Medulla oblongata (tissue), 1 donor: ENCODE measurements at regions not wholly inside any gene's neighbourhood (a gene's known extent, or its start where the extent isn't known, plus 50 kb on each side); places are given as distances from the start of the nearest gene placed in this dataset.
A peak's percentile ranks its signal among the peaks of the same experiment; 100 is the strongest.

Experiments used
- DNase-seq: peaks from one replicate; pipeline ENCODE4 v3.0.0-alpha.2; 2015; ENCODE audit errors: extremely low spot score

GRCh38 chr12:75606151-75606550, 94.7 kb upstream of the KRR1 start:
- peak; percentile 32 for DNase-seq

DNA sequence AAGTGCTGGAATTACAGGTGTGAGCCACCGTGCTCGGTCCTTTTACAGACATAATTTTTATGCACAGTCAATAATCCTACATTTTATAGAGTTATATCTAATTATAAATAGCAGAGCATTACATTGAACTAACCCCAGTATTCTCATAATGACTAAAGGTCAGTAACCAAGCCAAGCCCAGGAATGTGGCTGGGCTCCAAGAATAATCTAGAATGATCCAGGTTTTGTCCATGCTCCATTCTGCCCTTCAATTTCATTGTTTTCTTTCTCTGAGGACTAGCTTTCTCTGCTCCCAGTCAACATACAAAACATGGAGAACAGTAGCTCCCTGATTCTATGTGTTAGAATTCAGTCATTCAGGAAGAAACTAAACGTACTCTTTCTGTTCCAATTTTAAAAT, 92.1 kb upstream of the KRR1 start:
- DNase-seq, result no peak

DNA sequence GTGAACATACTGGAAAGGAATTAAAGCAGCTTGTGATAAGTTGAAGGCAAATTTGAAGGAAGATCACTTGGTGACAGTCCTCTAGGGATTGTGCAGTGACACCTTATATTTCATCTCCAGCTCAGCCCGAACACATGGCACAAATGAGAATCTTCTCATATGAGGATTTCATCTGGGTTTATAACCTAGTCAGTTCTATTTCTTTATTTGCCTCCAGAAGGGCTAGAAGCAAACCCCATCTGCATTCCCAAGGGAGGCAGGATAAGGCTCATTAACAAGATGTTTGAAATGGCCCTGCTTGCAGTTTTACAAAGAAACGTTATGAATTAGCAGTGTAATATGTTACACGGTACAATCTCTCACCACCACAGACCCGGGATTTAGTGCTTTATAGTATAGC, 90.7 kb upstream of the KRR1 start:
- DNase-seq, result no peak

DNA sequence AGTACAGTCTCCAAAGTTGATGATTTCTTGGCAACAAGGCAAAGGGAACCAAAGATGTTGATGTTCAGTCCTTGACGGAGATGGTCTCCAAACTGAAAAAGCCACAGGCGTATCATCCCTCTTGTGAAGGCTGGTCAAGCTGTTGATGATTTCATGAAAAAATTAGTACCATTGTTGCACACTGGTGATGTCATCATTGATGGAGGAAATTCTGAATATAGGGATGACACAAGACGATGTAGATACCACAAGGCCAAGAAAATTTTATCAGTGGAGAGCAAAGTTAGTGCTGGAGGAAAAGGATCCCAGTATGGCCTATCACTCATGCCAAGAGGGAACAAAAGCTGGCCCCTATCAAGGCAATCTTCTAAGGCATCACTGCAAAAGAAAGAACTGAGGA, 88.7 kb upstream of the KRR1 start:
- DNase-seq, result no peak

DNA sequence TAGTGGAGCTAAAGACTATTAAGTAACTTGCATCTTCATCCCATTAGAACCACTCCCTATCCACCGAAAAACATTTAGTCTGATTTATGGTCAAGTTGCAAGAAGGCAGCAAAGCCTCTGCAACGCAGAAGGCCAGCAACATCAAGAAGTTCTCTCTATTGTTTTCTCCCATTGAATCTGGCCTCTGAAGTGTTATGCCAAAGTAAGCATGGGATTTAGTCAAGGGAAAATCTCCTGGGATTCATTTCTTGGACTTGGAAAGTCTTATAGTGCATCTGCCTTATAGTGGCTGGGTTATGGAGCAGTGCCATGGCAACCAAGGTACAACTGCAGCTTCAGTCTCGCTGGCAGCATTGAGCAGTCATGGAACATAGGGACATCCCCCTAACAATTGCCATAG, 87.7 kb upstream of the KRR1 start:
- no peak for DNase-seq

GRCh38 chr12:75596406-75596805, 85.0 kb upstream of the KRR1 start:
- DNase-seq, result no peak

- no peak for DNase-seq
Observed at GRCh38 chr12:75592638-75593335, 81.4 kb upstream of the KRR1 start.

DNA sequence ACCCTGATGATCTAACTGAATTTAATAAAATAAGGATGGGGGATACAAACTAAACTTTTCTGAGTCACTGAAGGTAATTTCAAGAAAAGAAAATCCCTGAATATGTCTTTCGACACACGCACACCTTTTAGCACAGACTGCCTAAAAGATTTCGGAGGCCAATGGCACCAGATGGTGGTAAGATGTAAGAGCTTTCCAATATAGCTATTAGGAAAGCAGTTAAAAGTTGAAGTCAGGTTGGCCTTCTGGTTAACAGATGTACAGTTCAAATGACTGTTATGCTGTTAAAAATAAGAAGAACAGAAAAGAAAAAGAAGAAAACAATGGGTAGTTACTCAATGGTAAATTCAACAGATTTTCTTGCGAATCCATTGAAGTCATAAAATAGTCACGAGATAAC, 80.7 kb upstream of the KRR1 start:
- DNase-seq, result no peak

DNA sequence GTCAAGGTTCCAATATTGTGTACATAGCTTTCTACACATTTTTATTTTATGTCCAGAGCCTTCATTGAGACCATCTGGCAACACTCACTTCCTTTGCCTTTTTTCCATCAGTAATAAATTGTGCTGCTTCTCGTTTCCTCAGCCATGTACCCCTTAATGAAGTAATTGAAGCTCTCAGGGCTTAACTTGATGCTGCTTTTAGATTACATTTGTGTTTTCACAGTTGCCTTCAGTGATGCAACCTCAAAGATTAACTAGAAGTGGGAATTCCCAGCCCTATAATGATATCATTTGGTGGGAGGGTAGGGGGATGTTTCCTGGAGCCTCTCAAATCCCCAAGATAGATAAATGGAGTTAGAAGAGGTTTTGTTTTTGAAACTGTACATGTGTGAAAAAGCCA, 80.2 kb upstream of the KRR1 start:
- no peak for DNase-seq

GRCh38 chr12:75589801-75590200, 78.4 kb upstream of the KRR1 start:
- no peak for DNase-seq

DNA sequence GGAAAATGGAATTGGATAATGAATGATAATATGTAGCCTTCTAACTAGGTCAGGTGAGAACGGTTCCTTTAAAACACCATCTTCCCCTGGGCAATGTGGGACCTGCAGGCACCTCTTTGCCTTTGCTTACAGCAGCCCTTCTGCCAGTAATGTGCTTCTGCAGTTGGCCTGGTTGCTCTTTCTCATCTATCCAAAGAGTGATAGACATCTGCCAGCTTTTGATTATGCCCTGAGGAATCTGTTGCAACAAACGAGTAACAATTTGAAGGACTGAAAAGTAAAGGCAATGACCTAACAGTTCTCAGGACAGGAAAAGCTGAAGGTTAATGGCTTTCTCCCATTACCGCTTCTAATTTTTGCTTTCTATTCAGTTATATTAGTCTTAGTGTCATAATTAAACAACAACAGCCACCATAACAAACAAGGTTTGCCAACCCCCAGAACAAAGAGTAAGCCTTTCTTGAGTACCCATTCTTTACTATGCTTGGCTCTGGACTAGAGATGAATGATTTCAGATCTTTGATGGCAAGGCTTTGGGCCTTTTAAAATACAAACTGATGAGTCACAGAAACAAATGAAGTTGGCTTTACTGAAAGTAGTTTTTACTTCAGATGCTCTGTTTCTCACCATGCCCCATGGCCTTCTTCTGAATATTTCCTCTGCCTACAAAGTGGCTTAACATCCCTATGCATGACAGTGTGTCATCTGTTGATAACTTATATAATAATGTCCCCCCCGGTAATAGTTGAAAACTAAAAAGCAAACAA, 76.1 kb upstream of the KRR1 start:
- no peak for DNase-seq

DNA sequence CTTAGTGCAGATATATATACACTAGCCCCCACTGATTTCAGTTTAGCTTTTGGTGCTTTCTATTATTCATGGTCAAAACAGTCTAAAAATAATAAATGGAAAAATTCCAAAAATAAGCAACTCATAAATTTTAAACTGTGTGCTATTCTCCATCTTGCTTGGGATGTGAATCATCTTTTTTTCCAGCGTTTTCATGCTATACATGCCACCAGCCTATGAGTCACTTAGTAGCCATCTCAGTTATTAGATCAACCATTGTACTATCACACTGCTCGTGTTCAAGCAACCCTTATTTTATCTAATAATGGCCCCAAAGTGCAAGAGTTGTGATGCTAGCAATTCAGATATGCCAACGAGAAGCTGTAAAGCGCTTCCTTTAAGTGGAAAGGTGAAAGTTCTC, 73.9 kb upstream of the KRR1 start:
- no peak for DNase-seq

- no peak for DNase-seq
Observed at GRCh38 chr12:75583355-75583754, 71.9 kb upstream of the KRR1 start.

DNA sequence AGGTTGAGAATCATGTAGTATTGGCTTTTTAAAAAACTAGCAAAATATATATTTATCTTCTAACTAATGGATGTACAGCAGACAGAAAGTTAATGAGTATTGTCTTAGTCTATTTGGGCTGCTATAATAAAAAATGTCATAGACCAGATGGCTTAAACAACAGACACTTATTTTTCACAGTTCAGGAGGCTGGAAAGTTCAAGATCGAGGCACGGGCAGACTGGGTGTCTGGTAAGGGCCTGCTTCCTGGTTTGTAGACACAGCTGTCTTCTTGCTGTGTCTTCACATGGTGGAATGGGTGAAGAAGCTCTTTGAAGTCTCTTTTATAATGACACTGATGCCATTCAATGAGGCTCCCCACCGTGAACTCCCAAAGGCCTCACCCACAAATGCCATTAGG, 70.1 kb upstream of the KRR1 start:
- no peak for DNase-seq

DNA sequence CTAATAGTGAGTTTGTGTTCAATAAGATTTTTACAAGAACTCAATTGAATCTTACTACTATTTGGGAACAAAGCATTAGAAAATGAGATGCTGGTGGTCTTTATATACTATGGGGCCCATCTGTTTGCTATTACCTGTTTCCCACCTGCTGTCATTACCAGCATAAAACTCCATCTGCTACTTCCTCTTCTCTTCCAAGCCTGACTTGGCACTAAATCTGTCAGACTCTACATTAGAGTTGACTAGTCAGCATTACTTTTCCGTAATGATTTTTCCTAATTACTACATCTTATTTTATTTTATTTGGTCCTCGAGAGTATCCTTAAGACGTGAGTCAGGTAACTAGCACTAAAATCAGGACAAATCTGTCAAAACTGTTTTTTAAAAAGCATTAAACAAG, 68.1 kb upstream of the KRR1 start:
- no peak for DNase-seq

GRCh38 chr12:75578546-75578945, 67.1 kb upstream of the KRR1 start:
- no peak for DNase-seq

DNA sequence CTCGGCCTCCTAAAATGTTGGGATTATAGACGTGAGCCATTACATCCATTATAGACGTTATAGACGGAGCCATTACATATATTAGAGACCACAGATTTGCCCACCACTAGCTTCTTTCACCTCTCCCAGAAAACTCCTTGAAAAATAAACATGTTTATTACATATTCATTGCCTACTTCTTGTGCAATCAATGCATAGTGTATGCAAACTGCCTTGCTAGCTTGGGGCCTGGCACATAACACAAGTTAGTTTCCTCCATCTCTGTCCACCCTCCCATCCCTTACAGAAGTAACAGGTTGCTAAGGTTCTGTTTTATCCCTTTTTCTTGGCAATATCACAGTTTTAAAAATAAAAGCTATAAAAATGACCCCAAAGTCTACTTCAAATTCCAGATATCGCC, 66.4 kb upstream of the KRR1 start:
- DNase-seq, result no peak

GRCh38 chr12:75571656-75572205, 60.3 kb upstream of the KRR1 start:
- DNase-seq, result peak; percentile 17

DNA sequence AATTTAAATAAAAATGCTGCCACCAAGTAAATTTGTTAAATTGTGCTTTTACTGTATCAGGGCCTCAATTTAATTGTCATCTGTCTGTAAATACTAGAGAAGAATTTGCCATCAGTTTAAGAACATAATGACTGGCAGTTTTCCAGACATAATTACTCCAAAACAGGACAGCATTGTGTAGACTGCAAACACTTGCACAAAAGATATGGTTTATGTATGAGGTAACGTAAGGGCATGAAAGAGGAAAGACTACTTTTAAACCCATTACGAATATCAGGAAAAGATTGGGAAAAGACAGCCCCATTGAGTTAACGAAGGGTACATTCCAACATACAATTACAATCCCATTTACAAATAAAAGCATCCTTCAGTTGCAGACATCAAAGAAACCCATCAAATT, 59.8 kb upstream of the KRR1 start:
- peak; percentile 45 for DNase-seq

DNA sequence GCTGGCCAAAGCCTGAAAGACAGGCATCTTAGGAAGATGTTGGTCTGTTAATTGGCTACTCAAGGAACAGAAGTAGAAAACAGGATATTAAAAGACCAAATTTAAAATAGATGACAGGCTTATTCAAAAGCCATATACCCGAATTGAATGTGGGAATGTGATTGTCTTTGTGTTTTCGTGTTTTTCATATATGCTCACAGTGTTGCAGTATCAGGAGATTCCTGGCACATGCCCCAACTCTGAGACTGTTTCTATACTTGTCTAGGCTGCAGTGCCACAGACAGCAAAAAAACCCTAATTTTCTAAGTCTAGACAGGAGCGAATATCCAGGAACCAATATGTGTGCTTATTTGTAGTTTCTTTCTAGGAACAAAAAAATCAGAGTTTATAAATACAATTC, 57.4 kb upstream of the KRR1 start:
- DNase-seq, result no peak

DNA sequence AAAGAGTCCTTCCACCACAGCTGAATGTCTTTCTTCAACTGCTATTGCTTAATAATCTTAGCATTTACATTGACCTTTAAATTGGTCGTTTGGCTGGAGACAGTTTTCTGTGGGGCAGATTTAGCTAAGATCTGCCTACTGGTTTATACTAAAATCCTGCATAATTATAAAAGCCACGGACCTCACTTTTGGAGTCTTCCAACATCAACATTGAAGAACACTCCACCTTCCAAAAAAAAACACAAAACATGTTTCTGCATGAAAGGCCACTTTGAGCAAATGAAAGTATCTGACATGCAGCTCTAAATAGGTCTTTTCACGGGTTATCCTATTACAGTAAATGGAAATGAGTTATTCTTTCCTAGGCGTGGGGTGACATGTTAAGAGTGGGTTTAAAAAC, 57.0 kb upstream of the KRR1 start:
- DNase-seq, result no peak

DNA sequence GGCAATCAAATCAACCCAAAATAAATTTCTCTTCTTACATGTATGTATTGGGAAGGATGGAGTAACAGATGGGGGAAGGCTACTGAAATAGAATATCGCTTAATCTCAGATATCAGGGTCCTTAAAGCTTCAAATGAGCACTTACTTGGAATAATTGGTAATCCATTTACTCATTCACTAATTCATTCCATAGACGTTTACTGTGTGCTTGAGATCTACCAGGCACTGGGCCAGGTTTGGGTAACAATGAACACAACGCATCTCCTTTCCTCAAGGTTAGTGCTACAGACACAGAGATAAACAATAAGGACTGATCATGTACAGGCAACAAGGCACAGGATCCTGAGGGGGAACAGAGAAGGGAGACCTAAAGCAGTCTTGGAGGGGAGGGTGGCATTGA, 54.4 kb upstream of the KRR1 start:
- DNase-seq, result no peak

GRCh38 chr12:75564852-75565251, 53.4 kb upstream of the KRR1 start:
- no peak for DNase-seq
